Effector memory CD8-positive, alpha-beta T cell (primary cell): ENCODE measurements at regions not wholly inside any gene's neighbourhood (a gene's known extent, or its start where the extent isn't known, plus 50 kb on each side); places are given as distances from the start of the nearest gene placed in this dataset.

Experiments
- ATAC-seq: fragments of 150-1000 bp; cut with Tn5 transposase; replicated peaks from 2 replicates; pipeline ENCODE4 v1.10.0; 2021; ENCODE audit warnings: mild to moderate bottlenecking, moderate library complexity
- DNase-seq, 3 experiments: peaks; one replicate each; pipeline ENCODE4 v3.0.0; 2021
- H3K27ac Mint-ChIP-seq, 2 donors: one replicate each; pipeline ENCODE4 v1.8.0; 2022; ENCODE audit warnings: mild to moderate bottlenecking in 2 of 2, mixed read lengths in 2 of 2, moderate library complexity in 2 of 2
- H3K27me3 Mint-ChIP-seq, 2 donors: one replicate each; pipeline ENCODE4 v1.8.0; 2022; ENCODE audit warnings: mixed read lengths in 2 of 2
- H3K36me3 Mint-ChIP-seq: one replicate; pipeline ENCODE4 v1.8.0; 2022; ENCODE audit warnings: mild to moderate bottlenecking, moderate library complexity, mixed read lengths; ENCODE audit not compliant: insufficient read depth
- H3K4me1 Mint-ChIP-seq, 2 donors: one replicate each; pipeline ENCODE4 v1.8.0; 2022; ENCODE audit warnings: low read depth in 2 of 2, mixed read lengths in 2 of 2
- H3K4me3 Mint-ChIP-seq, 2 donors: one replicate each; pipeline ENCODE4 v1.8.0; 2022; ENCODE audit warnings: mild to moderate bottlenecking in 2 of 2, mixed read lengths in 2 of 2, moderate library complexity in 2 of 2
- H3K9me3 Mint-ChIP-seq, 2 donors: one replicate each; pipeline ENCODE4 v1.8.0; 2022; ENCODE audit warnings: mixed read lengths in 2 of 2

DNA sequence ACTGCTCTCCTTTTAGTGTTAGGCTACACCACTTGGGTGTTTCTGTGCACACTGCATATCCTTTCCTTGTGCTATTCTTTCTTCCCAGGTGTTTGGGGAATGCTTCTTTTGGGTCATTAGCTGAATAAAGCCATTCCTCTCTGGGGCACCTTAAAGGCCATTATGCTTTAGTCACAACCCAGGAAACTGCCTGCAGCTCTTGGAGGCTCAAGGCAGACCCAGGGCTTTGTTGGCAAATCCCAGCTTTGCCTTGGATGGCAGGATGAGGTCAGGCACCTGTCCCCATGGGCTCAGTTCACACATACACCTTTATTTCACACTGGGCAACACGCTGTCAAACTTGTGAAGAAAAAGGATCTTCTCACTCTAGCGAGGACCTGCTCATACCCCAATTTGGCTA, 460.6 kb downstream of the CCSER2 start:
- Mint-ChIP-seq H3K36me3 (no peaks in the 10 kb centered on the region), H3K27ac (no peak overlapping the region), H3K27me3 (no peaks in the 10 kb centered on the region), H3K4me3 (no peak overlapping the region), H3K9me3 (no peaks in the 10 kb centered on the region), H3K4me1 (no peaks in the 10 kb centered on the region)
- DNase-seq, result no peak
- ATAC-seq, result no peak

DNA sequence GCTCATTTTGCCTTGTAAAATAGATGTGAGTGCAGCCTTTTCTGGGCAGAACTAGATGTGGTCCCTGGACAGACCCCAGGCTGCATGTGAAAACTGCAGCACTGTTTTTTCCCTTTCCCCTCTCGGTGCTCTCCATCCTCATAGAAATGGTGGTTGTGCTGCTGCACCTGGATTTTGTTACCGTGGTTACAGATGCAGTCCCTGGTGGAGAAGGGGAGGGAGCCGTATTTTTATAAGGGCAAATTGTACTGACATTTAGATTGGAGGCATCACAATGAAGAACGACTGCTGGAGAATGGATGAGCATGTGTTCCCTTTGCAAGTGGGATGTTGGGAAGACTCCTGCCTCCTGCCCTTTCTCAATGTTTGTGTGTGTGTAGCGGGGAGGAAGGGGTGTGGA, 469.9 kb downstream of the CCSER2 start:
- ATAC-seq, result no peak
- no peaks in the 10 kb centered on the region for H3K36me3 Mint-ChIP-seq
- no peaks in the 10 kb centered on the region for H3K4me1 Mint-ChIP-seq
- no peak for DNase-seq
- H3K9me3 Mint-ChIP-seq, result peaks cover 2 to 15% of the 10 kb centered on the region in 2 donors
- peaks cover 0 to 19% of the 10 kb centered on the region in 2 donors for H3K27me3 Mint-ChIP-seq
- H3K4me3 Mint-ChIP-seq, result no peak overlapping the region
- no peak overlapping the region for H3K27ac Mint-ChIP-seq

DNA sequence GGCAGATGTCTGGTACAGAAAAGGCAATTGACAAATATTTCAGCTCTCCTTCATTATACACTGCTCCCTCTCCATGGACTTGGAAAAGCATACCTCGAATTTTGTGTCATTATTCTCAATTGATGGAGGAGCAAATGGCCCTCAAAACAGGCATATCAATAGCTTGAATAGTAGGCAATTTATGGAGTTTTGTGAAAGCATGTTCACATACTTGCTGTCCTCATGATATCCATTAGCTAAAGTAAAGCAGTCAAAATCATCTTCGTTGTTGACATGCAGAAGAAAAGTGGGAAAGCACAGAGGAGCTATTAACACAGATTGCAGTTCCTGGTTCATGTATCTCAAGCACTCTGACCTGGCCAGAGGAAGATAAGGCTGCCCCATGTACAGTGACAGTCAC, 472.8 kb downstream of the CCSER2 start:
- ATAC-seq, result no peak
- DNase-seq, result no peak
- H3K4me3 Mint-ChIP-seq, result no peak overlapping the region
- H3K36me3 Mint-ChIP-seq, result peaks cover 2% of the 10 kb centered on the region
- no peaks in the 10 kb centered on the region for H3K4me1 Mint-ChIP-seq
- H3K27me3 Mint-ChIP-seq, result peaks cover 0 to 19% of the 10 kb centered on the region in 2 donors
- peaks cover 4 to 15% of the 10 kb centered on the region in 2 donors for H3K9me3 Mint-ChIP-seq
- H3K27ac Mint-ChIP-seq, result no peak overlapping the region

GRCh38 chr10:84801916-84802315, 473.5 kb downstream of the CCSER2 start:
- DNase-seq, result no peak
- Mint-ChIP-seq H3K27ac (no peak overlapping the region), H3K9me3 (peaks cover 4 to 15% of the 10 kb centered on the region in 2 donors), H3K27me3 (peaks cover 0 to 19% of the 10 kb centered on the region in 2 donors), H3K36me3 (peaks cover 2% of the 10 kb centered on the region), H3K4me3 (no peak overlapping the region), H3K4me1 (no peaks in the 10 kb centered on the region)
- no peak for ATAC-seq

DNA sequence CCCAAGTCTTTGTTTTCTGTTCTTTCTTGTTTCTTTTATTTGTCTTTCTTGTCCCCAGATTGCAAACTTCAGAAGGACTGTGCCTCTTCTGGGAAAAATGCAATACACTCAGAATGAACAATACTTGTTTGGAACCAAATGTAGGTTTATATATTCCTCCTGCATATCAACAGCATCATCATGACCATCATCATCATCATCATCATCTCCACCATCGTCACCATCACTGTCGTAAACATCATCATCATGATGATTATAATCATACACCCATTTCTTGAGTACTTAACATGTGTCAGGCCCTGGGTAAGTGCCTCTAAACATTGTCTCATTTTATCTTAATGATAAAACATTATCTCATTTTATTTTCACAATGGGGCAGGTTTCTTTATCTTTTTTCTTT, 476.8 kb downstream of the CCSER2 start:
- ATAC-seq (no peak), DNase-seq (no peak)
- Mint-ChIP-seq H3K9me3 (peaks cover 1 to 7% of the 10 kb centered on the region in 2 donors), H3K27ac (no peak overlapping the region), H3K27me3 (peaks cover 0 to 9% of the 10 kb centered on the region in 2 donors), H3K4me3 (no peak overlapping the region), H3K36me3 (peaks cover 2% of the 10 kb centered on the region), H3K4me1 (no peaks in the 10 kb centered on the region)

GRCh38 chr10:84811113-84811512, 482.7 kb downstream of the CCSER2 start:
- no peaks in the 10 kb centered on the region for H3K27me3 Mint-ChIP-seq
- no peak for DNase-seq
- no peaks in the 10 kb centered on the region for H3K36me3 Mint-ChIP-seq
- ATAC-seq, result no peak
- peaks cover 0 to 7% of the 10 kb centered on the region in 2 donors for H3K9me3 Mint-ChIP-seq
- H3K4me1 Mint-ChIP-seq, result no peaks in the 10 kb centered on the region
- H3K27ac Mint-ChIP-seq, result no peak overlapping the region
- no peak overlapping the region for H3K4me3 Mint-ChIP-seq

GRCh38 chr10:84818961-84819360, 490.6 kb downstream of the CCSER2 start:
- no peaks in the 10 kb centered on the region for H3K36me3 Mint-ChIP-seq
- DNase-seq (no peak), ATAC-seq (no peak)
- H3K4me3 Mint-ChIP-seq, result no peak overlapping the region
- peaks cover 13 to 29% of the 10 kb centered on the region in 2 donors for H3K27me3 Mint-ChIP-seq
- H3K9me3 Mint-ChIP-seq, result peaks cover 4 to 12% of the 10 kb centered on the region in 2 donors
- no peak overlapping the region for H3K27ac Mint-ChIP-seq
- no peaks in the 10 kb centered on the region for H3K4me1 Mint-ChIP-seq

GRCh38 chr10:84820120-84820519, 491.7 kb downstream of the CCSER2 start:
- no peaks in the 10 kb centered on the region for H3K4me1 Mint-ChIP-seq
- H3K4me3 Mint-ChIP-seq, result no peak overlapping the region
- ATAC-seq (no peak), DNase-seq (no peak)
- H3K27me3 Mint-ChIP-seq, result peaks cover 13 to 29% of the 10 kb centered on the region in 2 donors
- H3K27ac Mint-ChIP-seq, result no peak overlapping the region
- no peaks in the 10 kb centered on the region for H3K36me3 Mint-ChIP-seq
- H3K9me3 Mint-ChIP-seq, result peaks cover 3 to 12% of the 10 kb centered on the region in 2 donors

DNA sequence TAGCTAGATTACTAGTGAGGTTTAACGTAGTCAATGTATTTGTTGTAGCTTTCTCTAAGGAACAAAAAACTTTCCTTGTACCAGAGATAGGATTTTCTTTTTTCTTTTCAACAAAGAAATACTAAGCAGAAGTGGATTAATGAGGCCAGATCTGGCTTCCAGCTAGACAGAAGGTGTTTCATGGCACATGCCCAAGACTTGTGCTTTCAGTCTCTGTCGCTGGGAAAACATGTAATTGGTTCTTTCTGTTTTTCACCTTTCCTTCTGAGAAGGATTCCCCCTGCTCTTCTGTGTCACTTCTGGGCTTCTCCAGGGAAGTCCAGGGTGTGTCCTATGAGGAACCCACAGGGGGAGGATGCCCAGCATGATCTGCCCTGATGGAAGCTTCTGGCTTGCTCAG, 492.2 kb downstream of the CCSER2 start:
- Mint-ChIP-seq H3K4me3 (no peak overlapping the region), H3K27me3 (peaks cover 13 to 29% of the 10 kb centered on the region in 2 donors), H3K4me1 (no peaks in the 10 kb centered on the region), H3K9me3 (peaks cover 3 to 12% of the 10 kb centered on the region in 2 donors), H3K36me3 (no peaks in the 10 kb centered on the region), H3K27ac (no peak overlapping the region)
- ATAC-seq, result no peak
- DNase-seq, result no peak

DNA sequence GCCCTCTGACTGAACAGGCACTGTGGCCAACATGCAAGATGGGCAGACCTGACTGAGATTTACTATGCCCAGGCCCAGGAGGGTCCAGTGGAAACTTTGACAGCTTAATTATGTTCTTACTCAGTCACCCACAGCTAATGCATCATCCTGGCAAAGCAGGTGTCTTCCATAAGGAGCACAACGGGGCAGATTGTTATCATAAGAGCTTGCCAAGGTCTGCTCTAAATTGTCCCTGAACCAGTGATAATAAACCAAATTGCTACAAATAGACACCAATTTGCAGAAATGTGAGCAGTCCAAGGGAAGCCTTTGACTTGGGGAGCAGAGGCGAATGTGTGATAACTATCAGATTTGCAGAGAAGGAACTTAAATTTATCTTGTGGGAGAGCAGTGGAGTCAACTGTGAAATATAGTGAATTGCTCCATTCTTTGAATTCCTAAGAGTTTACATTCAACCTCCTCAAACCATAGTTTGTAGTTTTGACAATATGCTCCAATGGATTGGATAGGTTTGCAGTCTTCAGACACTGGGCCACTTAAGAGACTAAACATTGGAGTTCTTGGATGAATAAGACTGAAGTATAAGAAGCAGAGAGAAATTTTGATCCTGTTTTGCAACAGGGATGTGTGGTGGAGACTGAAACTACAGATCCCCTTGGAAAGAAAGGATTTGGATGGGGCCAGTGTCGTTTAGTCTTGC, 494.7 kb downstream of the CCSER2 start:
- Mint-ChIP-seq H3K4me3 (no peak overlapping the region), H3K36me3 (no peaks in the 10 kb centered on the region), H3K27ac (no peak overlapping the region), H3K4me1 (no peaks in the 10 kb centered on the region), H3K27me3 (peaks cover 8 to 13% of the 10 kb centered on the region in 2 donors), H3K9me3 (peaks cover 3% of the 10 kb centered on the region in 2 donors)
- DNase-seq, result no peak
- ATAC-seq, result no peak

GRCh38 chr10:84824525-84824924, 496.1 kb downstream of the CCSER2 start:
- no peaks in the 10 kb centered on the region for H3K36me3 Mint-ChIP-seq
- H3K27ac Mint-ChIP-seq, result no peak overlapping the region
- H3K4me3 Mint-ChIP-seq, result no peak overlapping the region
- no peaks in the 10 kb centered on the region for H3K27me3 Mint-ChIP-seq
- DNase-seq, result no peak
- H3K9me3 Mint-ChIP-seq, result no peaks in the 10 kb centered on the region
- ATAC-seq, result no peak
- no peaks in the 10 kb centered on the region for H3K4me1 Mint-ChIP-seq

- H3K27ac Mint-ChIP-seq, result no peak overlapping the region
- no peak overlapping the region for H3K4me3 Mint-ChIP-seq
- no peaks in the 10 kb centered on the region for H3K36me3 Mint-ChIP-seq
- no peaks in the 10 kb centered on the region for H3K9me3 Mint-ChIP-seq
- DNase-seq (no peak), ATAC-seq (no peak)
- no peaks in the 10 kb centered on the region for H3K27me3 Mint-ChIP-seq
- H3K4me1 Mint-ChIP-seq, result no peaks in the 10 kb centered on the region
Observed at GRCh38 chr10:84825330-84825729, 496.9 kb downstream of the CCSER2 start.

DNA sequence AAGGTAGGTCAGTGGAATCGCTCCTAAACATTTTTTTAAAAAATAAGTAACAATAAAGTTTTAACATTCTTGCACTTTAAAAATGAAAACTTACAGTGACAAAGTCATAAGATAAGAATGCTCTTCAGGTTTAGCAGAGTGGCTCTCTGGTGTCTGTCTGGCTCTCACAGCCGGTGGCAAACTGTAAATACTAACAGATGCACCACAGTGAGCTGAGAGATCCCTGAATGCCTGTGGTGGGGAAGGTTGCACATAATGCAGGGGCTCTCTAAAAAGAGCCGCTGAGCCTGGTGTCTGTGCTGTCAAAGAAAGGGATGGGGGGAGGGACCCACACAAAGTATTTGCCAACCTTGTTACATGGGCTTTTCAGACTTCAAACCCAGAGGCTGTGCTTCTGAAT, 498.3 kb downstream of the CCSER2 start:
- DNase-seq, result no peak
- H3K27ac Mint-ChIP-seq, result no peak overlapping the region
- H3K4me1 Mint-ChIP-seq, result no peaks in the 10 kb centered on the region
- H3K4me3 Mint-ChIP-seq, result no peak overlapping the region
- no peaks in the 10 kb centered on the region for H3K36me3 Mint-ChIP-seq
- ATAC-seq, result no peak
- peaks cover 0 to 4% of the 10 kb centered on the region in 2 donors for H3K27me3 Mint-ChIP-seq
- no peaks in the 10 kb centered on the region for H3K9me3 Mint-ChIP-seq

DNA sequence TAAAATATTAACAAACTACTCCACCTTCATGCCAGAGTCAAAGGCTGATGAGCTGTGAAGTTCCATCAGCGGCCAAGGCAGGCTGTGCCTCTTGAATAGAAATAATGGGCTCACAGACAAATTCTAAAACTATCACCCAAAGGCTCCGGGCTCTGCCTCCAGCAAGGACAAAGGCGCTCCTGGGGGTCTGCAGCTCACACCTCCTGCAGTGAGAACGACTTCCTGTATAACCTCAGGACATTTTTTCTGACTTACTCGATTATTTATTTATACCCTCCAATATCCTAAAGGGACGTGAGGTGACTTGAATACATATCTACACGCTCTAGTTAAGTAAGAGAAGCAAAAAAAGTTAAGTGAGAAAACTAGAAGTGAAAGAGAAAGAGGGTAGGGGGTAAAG, 500.7 kb downstream of the CCSER2 start:
- H3K36me3 Mint-ChIP-seq, result no peaks in the 10 kb centered on the region
- H3K27ac Mint-ChIP-seq, result no peak overlapping the region
- no peak overlapping the region for H3K4me3 Mint-ChIP-seq
- ATAC-seq, result no peak
- H3K9me3 Mint-ChIP-seq, result no peaks in the 10 kb centered on the region
- no peak for DNase-seq
- peaks cover 0 to 4% of the 10 kb centered on the region in 2 donors for H3K27me3 Mint-ChIP-seq
- no peaks in the 10 kb centered on the region for H3K4me1 Mint-ChIP-seq
